SK-N-SH (cell line): ENCODE measurements at regions not wholly inside any gene's neighbourhood (a gene's known extent, or its start where the extent isn't known, plus 50 kb on each side); places are given as distances from the start of the nearest gene placed in this dataset.

Experiments used
- CTCF ChIA-PET: fragments of 300-600, 350-600 bp; formaldehyde crosslinking; extraction: SDS; loops from one replicate; lab custom pipeline; 2021; lab: Yijun Ruan, JAX
- POLR2A ChIA-PET: fragments of 350-600 bp; sonication (Branson Sonifier 250); formaldehyde crosslinking; extraction: SDS; loops from one replicate; lab custom pipeline; 2020; ENCODE audit warnings: antibody characterized with exemption, inconsistent platforms; lab: Yijun Ruan, JAX
- DNase-seq: peaks from one replicate; pipeline ENCODE4 v3.0.0; 2012
- H2AFZ ChIP-seq: fragments of 200-600 bp; sonication (generic); 2 replicates; pipeline ENCODE4 v1.8.1; 2016; ENCODE audit warnings: antibody characterized with exemption, mild to moderate bottlenecking, low read depth
- H3F3A ChIP-seq: fragments of 200-600 bp; sonication (generic); replicated peaks from 2 replicates; pipeline ENCODE3; 2016; ENCODE audit warnings: antibody characterized with exemption, mild to moderate bottlenecking; ENCODE audit not compliant: insufficient read depth
- H3K27ac ChIP-seq, 2 experiments: fragments of 200-500 bp in 1 of 2; fragments of 200-600 bp in 1 of 2; sonication (Bioruptor generic) in 1 of 2; sonication (generic), shearing (Covaris generic) in 1 of 2; 2 replicates each; pipeline versions ENCODE4 v1.5.1 to v1.6.1; 2014 to 2016; ENCODE audit warnings: low read depth in 2 of 2, inconsistent platforms in 1 of 2, low read length in 1 of 2, mild to moderate bottlenecking in 1 of 2, mixed read lengths in 1 of 2
- H3K27me3 ChIP-seq: fragments of 200-600 bp; sonication (generic), shearing (Covaris generic); 2 replicates; pipeline ENCODE4 v1.6.1; 2016; ENCODE audit warnings: mixed run types; ENCODE audit not compliant: insufficient read depth
- H3K36me3 ChIP-seq, 2 experiments: fragments of 200-500 bp in 1 of 2; fragments of 200-600 bp in 1 of 2; sonication (Bioruptor generic) in 1 of 2; sonication (generic) in 1 of 2; replicated peaks in 1 of 2; 2 replicates each; pipeline versions ENCODE3 to v1.5.1; 2014 to 2016; ENCODE audit warnings: low read length in 1 of 2, mild to moderate bottlenecking in 1 of 2; ENCODE audit not compliant: insufficient read depth in 2 of 2, control insufficient read depth in 1 of 2
- H3K4me1 ChIP-seq, 2 experiments: fragments of 200-500 bp in 1 of 2; fragments of 200-600 bp in 1 of 2; sonication (Bioruptor generic) in 1 of 2; sonication (generic), shearing (Covaris generic) in 1 of 2; 2 replicates each; pipeline versions ENCODE4 v1.5.1 to v1.6.1; 2014 to 2016; ENCODE audit warnings: low read depth in 1 of 2, low read length in 1 of 2, mixed run types in 1 of 2; ENCODE audit not compliant: insufficient read depth in 2 of 2, control insufficient read depth in 1 of 2
- H3K4me2 ChIP-seq: fragments of 200-600 bp; sonication (generic), shearing (Covaris generic); 2 replicates; pipeline ENCODE4 v1.6.1; 2017; ENCODE audit warnings: mixed run types
- H3K4me3 ChIP-seq, 2 experiments: fragments of 200-500 bp in 1 of 2; fragments of 200-600 bp in 1 of 2; sonication (Bioruptor generic) in 1 of 2; sonication (generic), shearing (Covaris generic) in 1 of 2; 2 replicates each; pipeline versions ENCODE4 v1.5.1 to v1.8.1; 2014 to 2016; ENCODE audit warnings: low read depth in 2 of 2, inconsistent platforms in 1 of 2, low read length in 1 of 2, mild to moderate bottlenecking in 1 of 2, mixed read lengths in 1 of 2, moderate library complexity in 1 of 2
- H3K79me2 ChIP-seq: fragments of 200-600 bp; sonication (generic); 2 replicates; pipeline ENCODE4 v1.8.1; 2017; ENCODE audit warnings: mild to moderate bottlenecking; ENCODE audit not compliant: insufficient read depth
- H3K9ac ChIP-seq: fragments of 200-600 bp; sonication (generic); 2 replicates; pipeline ENCODE4 v1.6.1; 2017; ENCODE audit warnings: mixed run types
- H3K9me2 ChIP-seq: fragments of 200-600 bp; sonication (generic); 2 replicates; pipeline ENCODE4 v1.6.1; 2017; ENCODE audit warnings: mixed run types
- H3K9me3 ChIP-seq: fragments of 200-600 bp; sonication (generic); 2 replicates; pipeline ENCODE4 v1.6.1; 2017; ENCODE audit warnings: mixed run types, mild to moderate bottlenecking, moderate library complexity
- H4K20me1 ChIP-seq: fragments of 200-600 bp; sonication (generic); 2 replicates; pipeline ENCODE4 v1.6.1; 2017; ENCODE audit warnings: mild to moderate bottlenecking, mixed run types; ENCODE audit not compliant: insufficient read depth
- CHD2 ChIP-seq: fragments of 150-350 bp; IDR thresholded peaks from 2 replicates; pipeline ENCODE4 v1.6.1; 2018; ENCODE audit warnings: low read length; ENCODE audit not compliant: partially characterized antibody
- ELF1 ChIP-seq: IDR thresholded peaks from 2 replicates; pipeline ENCODE4 v1.4.0; 2012
- EP300 ChIP-seq, 2 experiments: IDR thresholded peaks; 2 replicates each; pipeline versions ENCODE4 v1.4.0 to v1.6.1; 2012; ENCODE audit warnings: borderline replicate concordance in 1 of 2, low read depth in 1 of 2, low read length in 1 of 2
- PBX3 ChIP-seq: IDR thresholded peaks from 2 replicates; pipeline ENCODE4; 2012
- RXRA ChIP-seq: IDR thresholded peaks from 2 replicates; pipeline ENCODE4 v1.4.0; 2012; ENCODE audit warnings: low read depth, mild to moderate bottlenecking, borderline replicate concordance
- SMC3 ChIP-seq: IDR thresholded peaks from 2 replicates; pipeline ENCODE4 v1.6.1; 2012; ENCODE audit warnings: low read depth, low read length, improper control_type of control experiment
- TAF1 ChIP-seq: IDR thresholded peaks from 2 replicates; pipeline ENCODE4 v1.6.1; 2012; ENCODE audit warnings: low read depth, mild to moderate bottlenecking, low read length, moderate library complexity, borderline replicate concordance
- TCF12 ChIP-seq: IDR thresholded peaks from 2 replicates; pipeline ENCODE4 v1.4.0; 2012
- TEAD4 ChIP-seq: IDR thresholded peaks from 2 replicates; pipeline ENCODE4 v1.4.0; 2012; ENCODE audit warnings: mild to moderate bottlenecking, borderline replicate concordance; ENCODE audit not compliant: insufficient read depth
- USF2 ChIP-seq: fragments of 150-350 bp; IDR thresholded peaks from 2 replicates; pipeline ENCODE4 v1.6.1; 2017; ENCODE audit warnings: antibody characterized with exemption, low read length, low read depth, borderline replicate concordance
- WGBS: methylation state at CpG from one replicate; pipeline ENCODE4 v1.1.6; 2017; ENCODE audit warnings: low lambda C conversion rate; 5-methylcytosine and 5-hydroxymethylcytosine counted together
- TF ChIP-seq, protein P1 (sequence below): fragments of 150-350 bp; IDR thresholded peaks from 2 replicates; pipeline ENCODE4 v1.6.1; 2016; ENCODE audit warnings: mild to moderate bottlenecking, low read depth, low read length

DNA sequence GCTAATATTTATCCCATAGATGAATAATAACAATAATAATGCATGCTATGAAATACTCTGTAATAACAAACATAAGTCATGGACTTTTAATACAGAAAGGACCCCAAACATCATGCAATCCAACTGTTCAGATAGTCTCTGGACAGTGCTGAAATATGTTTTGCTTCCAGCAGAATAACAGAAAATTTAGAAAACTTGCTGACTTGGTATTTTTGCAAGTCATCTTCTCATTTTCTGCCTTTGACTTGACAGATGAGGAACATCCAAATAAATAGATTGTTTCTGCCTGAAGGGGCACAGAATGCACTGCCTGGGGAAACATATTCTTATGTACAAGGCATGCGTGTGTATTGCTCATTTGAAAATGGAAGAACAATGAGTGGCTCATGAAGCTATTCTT lies 442.4 kb upstream of the GRM7 start:
- H3K36me3 ChIP-seq, result no peaks in the 10 kb centered on the region
- no peak overlapping the region for H2AFZ ChIP-seq
- H3K4me3 ChIP-seq, result no peak overlapping the region
- no peaks in the 10 kb centered on the region for H3F3A ChIP-seq
- no peak overlapping the region for H3K27ac ChIP-seq
- H4K20me1 ChIP-seq, result no peaks in the 10 kb centered on the region
- no peak overlapping the region for H3K9ac ChIP-seq
- POLR2A ChIA-PET, result no interaction called here
- no peak for DNase-seq
- no peak overlapping the region for H3K4me2 ChIP-seq
- CTCF ChIA-PET, result no interaction called here
- H3K9me3 ChIP-seq, result no peaks in the 10 kb centered on the region
- H3K27me3 ChIP-seq, result no peaks in the 10 kb centered on the region
- 66% methylated on average over 1 of the region's 1 CpG for WGBS
- no peaks in the 10 kb centered on the region for H3K9me2 ChIP-seq
- TF ChIP-seq RXRA (no peak), EP300 (IDR thresholded peaks at IDR 0.05; ENCODE audit: borderline replicate concordance in 1 of 2, low read depth in 1 of 2, low read length in 1 of 2) (no peak), TAF1 (no peak), CHD2 (no peak), USF2 (no peak), PBX3 (no peak), ELF1 (no peak), TCF12 (no peak)
- TF ChIP-seq, protein P1, sequence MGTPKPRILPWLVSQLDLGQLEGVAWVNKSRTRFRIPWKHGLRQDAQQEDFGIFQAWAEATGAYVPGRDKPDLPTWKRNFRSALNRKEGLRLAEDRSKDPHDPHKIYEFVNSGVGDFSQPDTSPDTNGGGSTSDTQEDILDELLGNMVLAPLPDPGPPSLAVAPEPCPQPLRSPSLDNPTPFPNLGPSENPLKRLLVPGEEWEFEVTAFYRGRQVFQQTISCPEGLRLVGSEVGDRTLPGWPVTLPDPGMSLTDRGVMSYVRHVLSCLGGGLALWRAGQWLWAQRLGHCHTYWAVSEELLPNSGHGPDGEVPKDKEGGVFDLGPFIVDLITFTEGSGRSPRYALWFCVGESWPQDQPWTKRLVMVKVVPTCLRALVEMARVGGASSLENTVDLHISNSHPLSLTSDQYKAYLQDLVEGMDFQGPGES, result no peak
- no peaks in the 10 kb centered on the region for H3K79me2 ChIP-seq
- no peaks in the 10 kb centered on the region for H3K4me1 ChIP-seq

DNA sequence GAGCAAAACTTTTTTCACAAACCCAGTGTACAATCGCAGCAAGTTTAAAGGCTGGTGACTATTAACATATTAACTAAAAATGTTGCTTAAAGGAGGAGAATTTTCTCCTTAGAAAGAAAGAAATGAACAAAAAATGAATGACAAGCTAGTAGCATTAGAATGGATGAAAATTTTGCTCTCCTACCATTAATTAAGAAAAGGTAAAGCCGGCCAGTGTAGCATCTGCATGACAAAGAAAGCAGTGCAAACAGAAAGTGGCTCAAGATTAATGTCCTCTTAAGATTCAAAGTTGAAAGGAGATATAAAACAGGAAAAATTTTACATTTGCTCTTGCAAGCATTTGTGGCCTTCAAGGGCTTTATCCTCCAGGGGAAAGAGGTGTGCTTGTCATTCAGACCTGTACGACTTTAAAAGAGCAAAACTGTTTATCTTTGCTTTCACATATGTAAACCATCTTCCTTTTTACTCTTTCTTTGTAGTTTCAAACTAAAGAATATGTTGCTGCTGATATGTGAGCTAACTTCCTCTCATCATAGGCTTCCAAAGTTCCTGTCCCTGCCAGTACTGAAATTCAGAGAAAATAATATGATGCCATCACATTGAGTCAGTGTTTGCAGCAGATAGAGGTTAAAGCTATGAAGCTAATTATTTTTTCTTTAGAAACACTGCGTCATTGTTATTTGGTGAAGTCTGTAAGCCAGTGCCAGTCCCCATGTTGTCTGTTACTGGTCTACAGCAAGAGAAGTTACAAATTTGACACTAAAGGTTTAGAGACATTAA lies 439.1 kb upstream of the GRM7 start:
- Histone ChIP-seq H3K4me1 (no peaks in the 10 kb centered on the region), H3K27ac (no peak overlapping the region), H3K9me3 (no peaks in the 10 kb centered on the region), H2AFZ (no peak overlapping the region), H3K36me3 (no peaks in the 10 kb centered on the region), H3K27me3 (no peaks in the 10 kb centered on the region), H3K4me2 (no peak overlapping the region), H3K4me3 (no peak overlapping the region), H3K79me2 (no peaks in the 10 kb centered on the region), H3K9ac (no peak overlapping the region), H4K20me1 (no peaks in the 10 kb centered on the region), H3K9me2 (no peaks in the 10 kb centered on the region), H3F3A (no peaks in the 10 kb centered on the region)
- POLR2A ChIA-PET, result no interaction called here
- DNase-seq, result no peak
- 10% methylated on average over 4 of the region's 4 CpGs for WGBS
- TF ChIP-seq TEAD4 (no peak), SMC3 (no peak), TCF12 (no peak)
- CTCF ChIA-PET, result no interaction called here
